Peyer's patch (tissue), 4 donors: ENCODE measurements at regions not wholly inside any gene's neighbourhood (a gene's known extent, or its start where the extent isn't known, plus 50 kb on each side); places are given as distances from the start of the nearest gene placed in this dataset.

Experiments used
- CTCF ChIP-seq, 6 experiments: fragments of 450-650 bp in 4 of 6; fragments of 200-600 bp in 2 of 6; sonication (generic) in 1 of 6; IDR thresholded peaks; one replicate each; pipeline ENCODE4 v1.5.1; 2017 to 2019; ENCODE audit warnings: antibody characterized with exemption in 6 of 6, mild to moderate bottlenecking in 3 of 6, moderate library complexity in 1 of 6
- POLR2A ChIP-seq, 2 donors: fragments of 450-650 bp; IDR thresholded peaks; one replicate each; pipeline ENCODE4 v1.5.1; 2017; ENCODE audit warnings: antibody characterized with exemption in 2 of 2, mild to moderate bottlenecking in 2 of 2, moderate library complexity in 2 of 2

DNA sequence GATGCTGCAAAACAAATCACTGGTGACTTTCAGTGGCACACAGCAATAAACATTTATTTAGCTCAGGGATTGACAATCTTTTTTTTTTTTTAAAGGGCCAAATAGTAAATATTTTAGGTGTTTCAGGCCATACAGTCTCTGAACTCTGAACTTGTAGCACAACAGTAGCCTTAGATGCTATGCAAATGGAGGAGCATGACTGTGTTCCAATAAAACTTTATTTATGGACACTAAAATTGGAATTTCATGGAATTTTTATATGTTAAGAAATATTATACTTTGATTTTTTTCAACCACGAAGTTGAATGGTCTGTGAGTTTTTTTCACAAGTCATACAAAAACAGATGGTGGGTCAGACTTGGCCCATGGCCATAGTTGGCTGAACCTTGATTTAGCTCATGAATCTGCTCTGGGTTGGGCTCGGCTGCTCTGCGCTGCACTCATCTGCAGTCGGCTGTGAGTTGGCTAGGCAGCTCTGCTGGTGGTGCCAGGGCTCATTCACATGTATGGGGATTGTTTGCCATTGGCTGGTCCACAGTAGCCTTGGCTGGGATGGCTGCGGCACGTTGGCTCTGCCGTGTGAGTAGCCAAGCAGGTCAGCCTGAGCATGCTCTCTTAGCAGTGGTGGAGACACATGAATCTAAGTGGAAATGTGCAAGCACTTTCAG, 231.7 kb upstream of the PGRMC2 start:
- TF ChIP-seq POLR2A (IDR thresholded peaks at IDR 0.05) (no peak), CTCF (IDR thresholded peaks at IDR 0.05) (no peak)
